Right lobe of liver (tissue), 4 donors: ENCODE measurements at regions not wholly inside any gene's neighbourhood (a gene's known extent, or its start where the extent isn't known, plus 50 kb on each side); places are given as distances from the start of the nearest gene placed in this dataset.

ENCODE experiments used
- POLR2A ChIP-seq: fragments of 450-650 bp; IDR thresholded peaks from one replicate; pipeline ENCODE4 v1.6.1; 2017; ENCODE audit warnings: antibody characterized with exemption, mild to moderate bottlenecking
- TF ChIP-seq, protein P1 (sequence below), 4 donors: fragments of 200-600 bp in 3 of 4; fragments of 450-650 bp in 1 of 4; IDR thresholded peaks; one replicate each; pipeline versions ENCODE4 v1.5.1 to v1.8.0; 2016 to 2022; ENCODE audit warnings: antibody characterized with exemption in 4 of 4, mild to moderate bottlenecking in 2 of 4
- donor health status: DM: no; HTN: no; CAD: no.
- donor health status: DM: no; HTN: no; CAD: no.
- donor health status: DM: no; HTN: yes; CAD: no.

DNA sequence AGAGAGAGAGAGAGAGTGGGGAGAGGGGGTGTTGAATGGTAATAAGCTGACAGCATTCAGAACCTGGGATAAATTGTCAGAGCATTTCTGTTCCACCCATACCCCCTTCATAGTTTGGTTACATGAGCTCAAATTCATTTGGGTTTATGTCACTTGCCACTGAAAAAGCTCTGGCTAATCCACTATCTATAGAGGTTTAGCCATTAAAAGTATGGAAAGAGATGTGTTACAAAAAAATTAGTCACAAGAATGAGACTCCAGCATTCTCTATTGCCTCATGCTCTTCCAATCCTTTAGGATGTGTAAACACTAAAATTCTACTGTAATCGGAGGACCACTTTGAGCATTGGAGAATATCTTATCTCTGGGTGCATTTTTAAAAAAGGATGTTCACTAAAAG lies 297.6 kb upstream of the TCF21 start:
- TF ChIP-seq, protein P1, sequence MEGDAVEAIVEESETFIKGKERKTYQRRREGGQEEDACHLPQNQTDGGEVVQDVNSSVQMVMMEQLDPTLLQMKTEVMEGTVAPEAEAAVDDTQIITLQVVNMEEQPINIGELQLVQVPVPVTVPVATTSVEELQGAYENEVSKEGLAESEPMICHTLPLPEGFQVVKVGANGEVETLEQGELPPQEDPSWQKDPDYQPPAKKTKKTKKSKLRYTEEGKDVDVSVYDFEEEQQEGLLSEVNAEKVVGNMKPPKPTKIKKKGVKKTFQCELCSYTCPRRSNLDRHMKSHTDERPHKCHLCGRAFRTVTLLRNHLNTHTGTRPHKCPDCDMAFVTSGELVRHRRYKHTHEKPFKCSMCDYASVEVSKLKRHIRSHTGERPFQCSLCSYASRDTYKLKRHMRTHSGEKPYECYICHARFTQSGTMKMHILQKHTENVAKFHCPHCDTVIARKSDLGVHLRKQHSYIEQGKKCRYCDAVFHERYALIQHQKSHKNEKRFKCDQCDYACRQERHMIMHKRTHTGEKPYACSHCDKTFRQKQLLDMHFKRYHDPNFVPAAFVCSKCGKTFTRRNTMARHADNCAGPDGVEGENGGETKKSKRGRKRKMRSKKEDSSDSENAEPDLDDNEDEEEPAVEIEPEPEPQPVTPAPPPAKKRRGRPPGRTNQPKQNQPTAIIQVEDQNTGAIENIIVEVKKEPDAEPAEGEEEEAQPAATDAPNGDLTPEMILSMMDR (IDR thresholded peaks at IDR 0.05): no peak
- no peak for TF ChIP-seq POLR2A
